H1 (cell line): ENCODE measurements at regions not wholly inside any gene's neighbourhood (a gene's known extent, or its start where the extent isn't known, plus 50 kb on each side); places are given as distances from the start of the nearest gene placed in this dataset.
A peak's percentile ranks its signal among the peaks of the same experiment; 100 is the strongest.

Source experiments
- CTCF ChIA-PET: fragments of 300-600 bp; sonication (Branson Sonifier 250); formaldehyde crosslinking; loops from one replicate; lab custom pipeline; 2021; ENCODE audit not compliant: partially characterized antibody; lab: Charles Lee
- POLR2A ChIA-PET: fragments of 300-600 bp; sonication (Branson Sonifier 250); formaldehyde crosslinking; loops from one replicate; lab custom pipeline; 2021; ENCODE audit warnings: inconsistent platforms; ENCODE audit not compliant: partially characterized antibody; lab: Charles Lee
- DNase-seq, 2 experiments: peaks; one replicate each; pipeline versions ENCODE4 v3.0.0 to v3.0.0-alpha.2; 2010 to 2022; ENCODE audit warnings: low spot score in 2 of 2, low read depth in 1 of 2, mixed read lengths in 1 of 2
- FAIRE-seq: peaks from 2 replicates; lab custom pipeline; 2011; peaks lifted over from hg19 to GRCh38; lab: Jason Lieb, UNC
- H2AFZ ChIP-seq: 2 replicates; pipeline ENCODE4 v1.8.1; 2012; ENCODE audit warnings: low read length, inconsistent platforms
- H2AK5ac ChIP-seq: 2 replicates; pipeline ENCODE4 v1.6.1; 2013; ENCODE audit warnings: low read depth, low read length
- H2BK120ac ChIP-seq: replicated peaks from 2 replicates; pipeline ENCODE3; 2013; ENCODE audit warnings: low read depth, low read length, inconsistent platforms
- H2BK12ac ChIP-seq: 2 replicates; pipeline ENCODE4 v1.6.1; 2013; ENCODE audit warnings: low read depth, low read length
- H2BK15ac ChIP-seq: 2 replicates; pipeline ENCODE4 v1.6.1; 2013; ENCODE audit warnings: low read length
- H2BK20ac ChIP-seq: 2 replicates; pipeline ENCODE4 v1.6.1; 2013; ENCODE audit warnings: low read length
- H2BK5ac ChIP-seq: 2 replicates; pipeline ENCODE4 v1.6.1; 2013; ENCODE audit warnings: low read depth, low read length
- H3K14ac ChIP-seq: 2 replicates; pipeline ENCODE4 v1.6.1; 2013; ENCODE audit warnings: inconsistent platforms; ENCODE audit not compliant: insufficient read length
- H3K18ac ChIP-seq: 2 replicates; pipeline ENCODE4 v1.6.1; 2013; ENCODE audit warnings: low read length; ENCODE audit errors: extremely low read depth
- H3K23ac ChIP-seq: 2 replicates; pipeline ENCODE4 v1.6.1; 2013; ENCODE audit warnings: inconsistent platforms; ENCODE audit not compliant: insufficient read length
- H3K23me2 ChIP-seq: 2 replicates; pipeline ENCODE4 v1.6.1; 2013; ENCODE audit warnings: low read depth, low read length
- H3K27ac ChIP-seq: 2 replicates; pipeline ENCODE4 v1.6.1; 2011; ENCODE audit warnings: low read depth, low read length, inconsistent platforms
- H3K27me3 ChIP-seq, 4 experiments: replicated peaks in 1 of 4; 1 replicate in 1 of 4; 2 replicates in 3 of 4; pipeline versions ENCODE4 v1.6.1 to v1.8.1; 2011 to 2013; ENCODE audit warnings: low read length in 3 of 4, mild to moderate bottlenecking in 3 of 4, inconsistent platforms in 2 of 4, mixed read lengths in 2 of 4, moderate library complexity in 1 of 4; ENCODE audit not compliant: control insufficient read depth in 3 of 4, insufficient read depth in 3 of 4; ENCODE audit errors: extremely low read depth in 1 of 4
- H3K36me3 ChIP-seq, 4 experiments: 2 replicates each; pipeline versions ENCODE4 v1.6.1 to v1.8.1; 2011 to 2013; ENCODE audit warnings: mild to moderate bottlenecking in 4 of 4, low read length in 3 of 4, moderate library complexity in 2 of 4, control low read depth in 1 of 4, inconsistent platforms in 1 of 4; ENCODE audit not compliant: insufficient read depth in 4 of 4, control insufficient read depth in 2 of 4
- H3K4ac ChIP-seq: replicated peaks from 2 replicates; pipeline ENCODE3; 2013; ENCODE audit warnings: low read length, low read depth, mixed read lengths, inconsistent platforms; ENCODE audit not compliant: insufficient read length
- H3K4me1 ChIP-seq, 4 experiments: replicated peaks in 1 of 4; 1 replicate in 1 of 4; 2 replicates in 3 of 4; pipeline versions ENCODE4 v1.6.1 to v1.8.1; 2011 to 2013; ENCODE audit warnings: low read length in 3 of 4, inconsistent platforms in 2 of 4, mixed read lengths in 1 of 4; ENCODE audit not compliant: insufficient read depth in 4 of 4, control insufficient read depth in 3 of 4
- H3K4me2 ChIP-seq, 2 experiments: 2 replicates each; pipeline versions ENCODE4 v1.6.1 to v1.8.1; 2011 to 2013; ENCODE audit warnings: low read depth in 2 of 2, low read length in 2 of 2, control low read depth in 1 of 2, inconsistent platforms in 1 of 2, mild to moderate bottlenecking in 1 of 2; ENCODE audit not compliant: insufficient read depth in 1 of 2
- H3K4me3 ChIP-seq, 4 experiments: fragments of 200-600, 300-600 bp in 1 of 4; sonication (generic), shearing (Covaris generic), sonication (Bioruptor Twin) in 1 of 4; 2 replicates each; pipeline versions ENCODE4 v1.5.1 to v1.8.1; 2011 to 2016; ENCODE audit warnings: low read length in 4 of 4, low read depth in 3 of 4, control low read depth in 2 of 4, inconsistent platforms in 2 of 4, mild to moderate bottlenecking in 2 of 4, mixed read lengths in 1 of 4, moderate library complexity in 1 of 4; ENCODE audit not compliant: insufficient read depth in 2 of 4; ENCODE audit errors: extremely low read depth in 1 of 4
- H3K56ac ChIP-seq: replicated peaks from 2 replicates; pipeline ENCODE3; 2013; ENCODE audit warnings: low read depth, mild to moderate bottlenecking, mixed read lengths, low read length, inconsistent platforms; ENCODE audit not compliant: insufficient read length
- H3K79me1 ChIP-seq: 2 replicates; pipeline ENCODE4 v1.6.1; 2013; ENCODE audit warnings: low read depth, low read length, control low read depth
- H3K79me2 ChIP-seq, 2 experiments: 2 replicates each; pipeline versions ENCODE4 v1.6.1 to v1.8.1; 2012 to 2013; ENCODE audit warnings: low read length in 2 of 2, mild to moderate bottlenecking in 2 of 2, inconsistent platforms in 1 of 2; ENCODE audit not compliant: insufficient read depth in 2 of 2, control insufficient read depth in 1 of 2
- H3K9ac ChIP-seq, 4 experiments: replicated peaks in 1 of 4; 1 replicate in 1 of 4; 2 replicates in 3 of 4; pipeline versions ENCODE4 v1.6.1 to v1.8.1; 2011 to 2013; ENCODE audit warnings: low read depth in 3 of 4, low read length in 3 of 4, control low read depth in 2 of 4, mild to moderate bottlenecking in 2 of 4, moderate library complexity in 2 of 4, inconsistent platforms in 1 of 4; ENCODE audit errors: extremely low read depth in 1 of 4
- H3K9me3 ChIP-seq, 2 experiments: 2 replicates each; pipeline versions ENCODE4 v1.6.1 to v1.8.1; 2012 to 2013; ENCODE audit warnings: mild to moderate bottlenecking in 2 of 2, moderate library complexity in 2 of 2, control low read depth in 1 of 2, inconsistent platforms in 1 of 2, low read depth in 1 of 2, low read length in 1 of 2, mixed read lengths in 1 of 2; ENCODE audit not compliant: insufficient read depth in 2 of 2
- H4K20me1 ChIP-seq, 2 experiments: replicated peaks in 1 of 2; 2 replicates each; pipeline versions ENCODE3 to v1.8.1; 2011 to 2013; ENCODE audit warnings: inconsistent platforms in 2 of 2, low read length in 2 of 2, mild to moderate bottlenecking in 1 of 2; ENCODE audit not compliant: insufficient read depth in 2 of 2, control insufficient read depth in 1 of 2
- H4K5ac ChIP-seq: 2 replicates; pipeline ENCODE4 v1.6.1; 2013; ENCODE audit warnings: low read length, low read depth, mixed read lengths, inconsistent platforms; ENCODE audit not compliant: insufficient read length
- H4K8ac ChIP-seq: 2 replicates; pipeline ENCODE4 v1.8.0; 2013; ENCODE audit warnings: mild to moderate bottlenecking, moderate library complexity, low read length, inconsistent platforms; ENCODE audit not compliant: insufficient read depth; ENCODE audit errors: extremely low read depth
- H4K91ac ChIP-seq: replicated peaks from 2 replicates; pipeline ENCODE3; 2013; ENCODE audit warnings: low read length, mixed read lengths, inconsistent platforms; ENCODE audit not compliant: insufficient read length
- ATF2 ChIP-seq: IDR thresholded peaks from 2 replicates; pipeline ENCODE4 v1.6.1; 2012; ENCODE audit warnings: low read length, inconsistent platforms
- CHD2 ChIP-seq: IDR thresholded peaks from 2 replicates; pipeline ENCODE4 v1.6.1; 2012; ENCODE audit warnings: low read length, improper control_type of control experiment
- EGR1 ChIP-seq: IDR thresholded peaks from 2 replicates; pipeline ENCODE4 v1.6.1; 2011; ENCODE audit warnings: low read depth, low read length, borderline replicate concordance
- EP300 ChIP-seq, 2 experiments: IDR thresholded peaks; 1 replicate in 1 of 2; 2 replicates in 1 of 2; pipeline ENCODE4 v1.6.1; 2011 to 2012; ENCODE audit warnings: low read depth in 2 of 2, low read length in 2 of 2, mild to moderate bottlenecking in 2 of 2, borderline replicate concordance in 1 of 2, inconsistent platforms in 1 of 2, moderate library complexity in 1 of 2
- RNF2 ChIP-seq: fragments of 200-900, 300-1000 bp; sonication (generic); IDR thresholded peaks from 2 replicates; pipeline ENCODE4 v1.7.1; 2016; ENCODE audit warnings: borderline replicate concordance, low read depth, mild to moderate bottlenecking, antibody characterized with exemption, low read length; ENCODE audit not compliant: poor library complexity, severe bottlenecking; ENCODE audit errors: missing control alignments
- SIRT6 ChIP-seq: IDR thresholded peaks from one replicate; pipeline ENCODE4 v1.7.1; 2012; ENCODE audit warnings: low read length, inconsistent platforms
- SUZ12 ChIP-seq: fragments of 200-600 bp; sonication (generic); IDR thresholded peaks from 2 replicates; pipeline ENCODE4 v1.6.1; 2012; ENCODE audit warnings: mild to moderate bottlenecking, inconsistent platforms, low read length, moderate library complexity, mixed read lengths
- TCF12 ChIP-seq: IDR thresholded peaks from 2 replicates; pipeline ENCODE4 v1.6.1; 2011; ENCODE audit warnings: low read depth, mild to moderate bottlenecking, low read length
- WGBS, 2 experiments: shearing (Covaris generic) in 1 of 2; methylation state at CpG; one replicate each; pipeline versions ENCODE4 v1.1.6 to v1.1.7; 2013 to 2015; ENCODE audit warnings: low lambda C conversion rate in 2 of 2, mixed read lengths in 2 of 2, inconsistent platforms in 1 of 2, low coverage in 1 of 2, missing lambda C conversion rate in 1 of 2; ENCODE audit not compliant: insufficient replicate concordance in 2 of 2, insufficient coverage in 1 of 2, insufficient read length in 1 of 2; ENCODE audit errors: extremely low coverage in 1 of 2, missing lambda C conversion rate in 1 of 2; 5-methylcytosine and 5-hydroxymethylcytosine counted together

GRCh38 chr13:90918536-90918935 lies 429.0 kb upstream of the MIR17HG start:
- no peak overlapping the region for H2BK5ac ChIP-seq
- peaks cover 0 to 4% (median 0%) of the 10 kb centered on the region in 4 experiments; a peak in 1 of 7 replicates for H3K4me1 ChIP-seq
- no peak overlapping the region for H3K27ac ChIP-seq
- POLR2A ChIA-PET = no interaction called here
- no peak overlapping the region for H3K18ac ChIP-seq
- H3K4me3 ChIP-seq = no peak overlapping the region
- no peak overlapping the region for H2BK12ac ChIP-seq
- H3K23ac ChIP-seq = no peak overlapping the region
- no peak overlapping the region for H4K5ac ChIP-seq
- DNase-seq = no peak
- H3K27me3 ChIP-seq = no peaks in the 10 kb centered on the region
- no peaks in the 10 kb centered on the region for H3K36me3 ChIP-seq
- H4K91ac ChIP-seq = no peak overlapping the region
- no peak overlapping the region for H2AFZ ChIP-seq
- CTCF ChIA-PET = no interaction called here
- H3K14ac ChIP-seq = no peak overlapping the region
- no peaks in the 10 kb centered on the region for H3K79me2 ChIP-seq
- H2BK20ac ChIP-seq = no peak overlapping the region
- H4K8ac ChIP-seq = no peak overlapping the region
- no peaks in the 10 kb centered on the region for H3K9me3 ChIP-seq
- H2AK5ac ChIP-seq = no peak overlapping the region
- H3K4ac ChIP-seq = no peak overlapping the region
- no peak overlapping the region for H3K56ac ChIP-seq
- H3K9ac ChIP-seq = no peak overlapping the region
- 89% methylated on average over 2 of the region's 2 CpGs; no CpG with 5 or more reads in 1 of the 2 experiments for WGBS, 2 experiments
- TF ChIP-seq EGR1 (no peak), TCF12 (no peak), RNF2 (no peak), CHD2 (no peak), ATF2 (no peak), EP300 (IDR thresholded peaks at IDR 0.05; ENCODE audit: borderline replicate concordance in 1 of 2, low read depth in 2 of 2, low read length in 2 of 2) (no peak), SUZ12 (no peak), SIRT6 (no peak)
- H4K20me1 ChIP-seq = no peaks in the 10 kb centered on the region
- no peaks in the 10 kb centered on the region for H3K23me2 ChIP-seq
- H3K4me2 ChIP-seq = no peak overlapping the region
- H3K79me1 ChIP-seq = no peaks in the 10 kb centered on the region
- H2BK15ac ChIP-seq = no peak overlapping the region
- no peak overlapping the region for H2BK120ac ChIP-seq
- FAIRE-seq = peak; percentile 57
